ENCODE measurements at regions not wholly inside any gene's neighbourhood (a gene's known extent, or its start where the extent isn't known, plus 50 kb on each side); places are given as distances from the start of the nearest gene placed in this dataset.

DNA sequence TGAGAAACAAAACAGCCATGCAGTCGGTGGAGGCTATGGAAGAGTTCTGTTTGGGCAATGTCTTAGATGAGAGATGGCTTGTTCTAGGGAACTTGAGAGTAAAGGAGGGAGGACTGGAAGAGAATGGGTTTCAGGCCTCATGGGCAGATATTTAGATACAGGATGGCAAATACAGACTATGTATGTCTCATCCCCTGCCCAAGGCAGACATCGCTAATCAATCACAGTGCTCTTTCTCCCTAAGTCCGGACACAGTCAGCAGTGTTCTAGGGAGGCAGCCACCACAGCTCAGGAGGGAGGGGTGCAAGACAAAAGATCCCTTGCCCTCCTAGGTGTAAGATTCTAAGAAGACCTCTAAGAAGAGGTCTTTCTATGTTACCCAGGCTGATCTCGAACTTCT is 159.3 kb upstream of the TLE3 start:
- H3K27ac Mint-ChIP-seq, result no peak overlapping the region
- peaks cover 54% of the 10 kb centered on the region for H3K27me3 Mint-ChIP-seq (ENCODE audit: insufficient read depth)

GRCh38 chr15:70254311-70254869 is 156.7 kb upstream of the TLE3 start:
- DNase-seq, result no peak
- Mint-ChIP-seq H3K9me3 (no peaks in the 10 kb centered on the region), H3K27me3 (ENCODE audit: insufficient read depth) (peaks cover 49% of the 10 kb centered on the region), H3K4me1 (ENCODE audit: low read depth) (no peaks in the 10 kb centered on the region), H3K4me3 (no peak overlapping the region), H3K27ac (no peak overlapping the region), H3K36me3 (ENCODE audit: low read depth) (no peaks in the 10 kb centered on the region)
- no peak for TF ChIP-seq CTCF (IDR thresholded peaks at IDR 0.05)

More for the DNA sequence above, 159.3 kb upstream of the TLE3 start:
- Mint-ChIP-seq H3K4me1 (ENCODE audit: low read depth) (no peaks in the 10 kb centered on the region), H3K9me3 (no peaks in the 10 kb centered on the region), H3K4me3 (no peak overlapping the region), H3K36me3 (ENCODE audit: low read depth) (no peaks in the 10 kb centered on the region)
- DNase-seq, result no peak
- no peak for TF ChIP-seq CTCF (IDR thresholded peaks at IDR 0.05)

DNA sequence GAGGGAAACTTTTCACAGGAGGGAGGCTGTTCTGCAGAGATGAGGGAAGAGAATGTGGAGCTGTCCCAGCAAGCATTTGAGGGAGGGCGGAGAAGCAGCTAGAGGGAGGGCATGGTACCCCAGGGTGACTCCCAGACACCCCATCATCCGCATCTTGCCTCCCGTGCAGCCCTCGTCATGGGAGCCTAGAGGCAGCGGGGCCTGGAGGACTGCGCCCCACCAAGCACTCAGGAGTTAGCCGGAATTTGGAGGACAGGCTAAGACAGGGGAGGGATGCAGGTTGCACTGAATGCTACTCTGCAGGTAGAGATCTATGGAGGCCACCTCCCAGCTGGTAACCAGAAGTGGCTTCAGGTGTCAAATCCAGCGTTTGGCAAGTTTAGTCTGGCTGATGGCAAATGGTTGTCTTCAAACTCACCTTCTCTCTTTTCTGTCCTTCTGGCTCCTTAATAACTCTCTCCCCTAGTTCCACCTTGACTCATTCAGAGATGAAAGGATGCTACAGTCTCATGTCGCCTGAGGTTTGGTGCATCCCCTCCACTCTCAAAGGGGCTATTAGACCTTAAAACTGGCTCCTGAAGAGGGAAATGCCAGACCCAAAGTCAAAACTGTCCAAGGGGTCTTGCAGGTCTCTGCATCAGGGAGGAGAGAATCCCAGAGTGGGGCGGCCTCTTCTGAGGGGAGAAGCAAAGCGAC is 155.9 kb upstream of the TLE3 start:
- no peak for TF ChIP-seq CTCF (IDR thresholded peaks at IDR 0.05)
- Mint-ChIP-seq H3K9me3 (no peaks in the 10 kb centered on the region), H3K27ac (no peak overlapping the region), H3K27me3 (ENCODE audit: insufficient read depth) (peaks cover 51% of the 10 kb centered on the region), H3K36me3 (ENCODE audit: low read depth) (no peaks in the 10 kb centered on the region), H3K4me3 (no peak overlapping the region), H3K4me1 (ENCODE audit: low read depth) (no peaks in the 10 kb centered on the region)
- DNase-seq, result no peak

GRCh38 chr15:70252951-70253320 is 155.2 kb upstream of the TLE3 start:
- no peak overlapping the region for H3K27ac Mint-ChIP-seq
- no peak overlapping the region for H3K4me3 Mint-ChIP-seq
- no peaks in the 10 kb centered on the region for H3K36me3 Mint-ChIP-seq (ENCODE audit: low read depth)
- peaks cover 56% of the 10 kb centered on the region for H3K27me3 Mint-ChIP-seq (ENCODE audit: insufficient read depth)
- no peak for TF ChIP-seq CTCF (IDR thresholded peaks at IDR 0.05)
- H3K9me3 Mint-ChIP-seq, result no peaks in the 10 kb centered on the region
- H3K4me1 Mint-ChIP-seq (ENCODE audit: low read depth), result no peaks in the 10 kb centered on the region
- DNase-seq, result no peak

DNA sequence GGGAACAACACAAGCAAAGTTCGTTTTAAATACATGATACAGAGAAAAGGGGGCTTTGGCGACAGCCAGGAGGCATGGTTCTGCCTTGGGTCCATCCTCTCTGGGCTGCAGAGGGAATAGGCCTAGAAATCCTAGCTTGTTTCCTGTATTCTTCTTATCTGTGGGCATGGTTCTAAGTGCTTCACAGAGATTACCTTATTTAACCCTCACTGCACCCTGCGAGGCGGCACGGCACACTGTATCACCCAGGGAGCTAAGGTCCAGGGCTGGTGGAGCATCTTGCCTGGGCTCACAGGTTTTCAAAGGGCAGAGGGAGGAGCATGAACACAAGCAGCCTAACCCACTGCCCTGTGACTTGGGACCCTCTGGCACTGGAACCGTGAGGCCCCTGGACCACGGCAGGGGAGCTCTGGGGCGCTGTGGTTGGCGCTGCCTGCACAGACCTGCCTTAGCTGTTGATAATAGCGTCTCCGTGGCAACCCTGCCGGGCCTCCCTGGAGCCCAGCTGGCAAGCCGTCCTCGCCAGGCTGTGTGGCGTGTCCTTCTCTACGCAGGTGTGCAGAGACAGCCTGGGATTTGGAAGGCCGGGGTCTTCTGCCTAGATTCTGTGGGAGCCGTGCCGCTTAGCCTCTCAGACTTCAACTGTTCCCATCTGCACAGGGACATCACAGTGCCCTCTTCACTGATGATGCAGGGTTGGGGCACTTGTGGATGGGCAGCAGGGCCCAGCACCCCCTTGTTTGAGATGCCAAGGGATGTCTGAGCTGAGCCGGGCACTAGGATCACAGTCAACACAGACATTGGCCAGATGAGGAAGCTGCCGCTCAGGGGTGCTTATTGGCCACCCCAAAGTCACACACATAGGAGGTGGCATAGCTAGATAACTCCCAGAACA is 154.6 kb upstream of the TLE3 start:
- no peak overlapping the region for H3K27ac Mint-ChIP-seq
- no peaks in the 10 kb centered on the region for H3K9me3 Mint-ChIP-seq
- no peak for TF ChIP-seq CTCF (IDR thresholded peaks at IDR 0.05)
- H3K4me1 Mint-ChIP-seq (ENCODE audit: low read depth), result no peaks in the 10 kb centered on the region
- H3K27me3 Mint-ChIP-seq (ENCODE audit: insufficient read depth), result peaks cover 50% of the 10 kb centered on the region
- H3K4me3 Mint-ChIP-seq, result no peak overlapping the region
- DNase-seq, result no peak
- no peaks in the 10 kb centered on the region for H3K36me3 Mint-ChIP-seq (ENCODE audit: low read depth)
